ENCODE measurements at regions not wholly inside any gene's neighbourhood (a gene's known extent, or its start where the extent isn't known, plus 50 kb on each side); places are given as distances from the start of the nearest gene placed in this dataset.

DNA sequence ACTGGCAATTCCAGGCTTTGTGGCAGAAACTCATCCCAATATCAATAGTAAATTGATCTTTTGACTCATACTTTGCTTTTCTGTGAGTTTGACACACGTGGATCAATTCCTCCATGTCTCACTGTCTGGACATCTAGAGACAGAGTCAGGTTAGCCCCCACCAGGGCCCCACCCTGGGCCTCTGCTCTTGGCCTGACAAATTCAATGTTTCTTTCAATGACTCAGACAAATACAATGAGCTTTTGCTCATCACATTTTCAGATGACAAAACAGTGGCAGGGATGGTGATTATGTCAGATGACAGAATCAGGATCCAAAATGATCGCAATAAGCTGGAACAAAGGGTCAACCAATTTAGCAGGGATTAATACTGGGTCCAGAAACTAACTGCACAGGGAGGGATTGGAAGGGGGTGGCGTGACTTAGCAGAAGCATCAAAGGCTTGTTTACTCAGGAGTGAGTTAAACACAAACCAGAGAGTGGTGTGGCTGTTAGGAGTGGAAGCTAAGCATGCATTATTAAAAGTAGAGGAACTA lies 90.5 kb upstream of the ASIC2 start:
- Mint-ChIP-seq H3K9me3 (no peaks in the 10 kb centered on the region), H3K4me1 (ENCODE audit: low read depth) (no peaks in the 10 kb centered on the region), H3K4me3 (no peak overlapping the region), H3K36me3 (no peaks in the 10 kb centered on the region), H3K27ac (no peak overlapping the region), H3K27me3 (peaks cover 15% of the 10 kb centered on the region)
- CTCF ChIA-PET = interaction anchor here (0.6 kb wide), 1 partner anchor 146 kb away, joined by 3 read pairs; no protein-coding TSS in a partner anchor
- intact Hi-C loops (cut with micrococcal nuclease) = no loop called here
- POLR2A ChIA-PET = no interaction called here
- no peak for DNase-seq

DNA sequence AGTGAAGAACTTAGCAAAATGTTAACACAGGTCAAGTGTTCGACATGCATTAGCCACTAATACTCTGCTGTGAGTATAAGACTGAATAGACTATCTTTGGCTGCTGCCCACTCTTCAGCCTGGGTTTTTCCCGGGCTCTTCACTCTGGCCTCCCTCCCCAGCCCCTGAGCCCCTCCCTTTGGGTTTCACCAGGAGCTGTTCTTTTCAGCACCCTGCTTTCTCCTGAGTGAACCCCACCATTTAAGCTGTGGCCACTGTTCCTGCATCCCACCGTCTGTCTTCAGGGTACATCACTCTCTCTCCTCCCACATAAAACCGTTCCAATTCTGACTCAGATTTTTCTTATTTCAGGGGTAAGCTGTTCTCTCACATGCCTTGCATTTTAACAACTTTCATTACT lies 92.0 kb upstream of the ASIC2 start:
- Mint-ChIP-seq H3K27me3 (peaks cover 9% of the 10 kb centered on the region), H3K4me1 (ENCODE audit: low read depth) (no peaks in the 10 kb centered on the region), H3K27ac (no peak overlapping the region), H3K36me3 (no peaks in the 10 kb centered on the region), H3K4me3 (no peak overlapping the region), H3K9me3 (no peaks in the 10 kb centered on the region)
- ChIA-PET POLR2A (no interaction called here), CTCF (no interaction called here)
- intact Hi-C loops (cut with micrococcal nuclease) = no loop called here
- no peak for DNase-seq

DNA sequence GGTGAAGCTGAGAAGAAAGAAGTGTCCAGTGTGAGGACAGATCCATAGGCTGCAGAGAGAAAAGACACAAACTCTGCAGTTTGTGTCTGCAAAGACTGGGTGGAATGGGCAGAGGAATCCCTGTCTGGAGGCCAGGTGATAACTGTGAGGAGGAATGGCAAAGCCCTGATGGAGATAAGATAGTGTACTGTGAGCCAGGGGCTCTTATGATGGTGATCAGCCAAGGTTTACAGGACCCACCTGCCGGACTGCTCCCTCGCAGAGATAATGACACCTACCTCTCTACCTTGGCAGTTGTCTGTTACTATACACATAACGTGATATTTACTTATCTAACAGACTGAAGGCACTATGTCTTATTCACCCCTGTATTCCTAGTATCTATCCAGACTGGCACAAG lies 92.6 kb upstream of the ASIC2 start:
- DNase-seq = no peak
- POLR2A ChIA-PET = no interaction called here
- peaks cover 9% of the 10 kb centered on the region for H3K27me3 Mint-ChIP-seq

DNA sequence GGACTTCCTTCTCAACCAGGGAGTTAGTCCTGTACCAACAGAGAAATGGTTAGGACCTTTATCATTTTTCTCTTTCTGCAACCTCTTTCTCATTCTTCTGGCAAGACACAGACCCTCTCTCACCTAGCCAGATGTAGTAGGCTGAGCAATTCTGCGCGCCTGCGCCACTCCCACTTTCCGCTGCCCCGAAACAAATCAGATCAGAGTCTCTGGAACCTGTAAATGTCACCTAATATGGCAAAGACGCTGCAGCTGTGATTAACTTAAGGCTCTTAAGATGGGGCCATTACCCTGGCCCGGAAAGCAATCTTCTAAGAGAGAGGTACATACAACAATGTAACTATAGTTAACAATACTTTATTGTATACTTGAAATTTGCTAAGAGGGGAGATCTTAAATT lies 94.3 kb upstream of the ASIC2 start:
- CTCF ChIA-PET = no interaction called here
- no peaks in the 10 kb centered on the region for H3K9me3 Mint-ChIP-seq

More for the DNA sequence above, 92.6 kb upstream of the ASIC2 start:
- intact Hi-C loops (cut with micrococcal nuclease) = no loop called here
- no peaks in the 10 kb centered on the region for H3K36me3 Mint-ChIP-seq
- no peaks in the 10 kb centered on the region for H3K9me3 Mint-ChIP-seq
- CTCF ChIA-PET = no interaction called here
- H3K4me1 Mint-ChIP-seq (ENCODE audit: low read depth) = no peaks in the 10 kb centered on the region
- H3K4me3 Mint-ChIP-seq = no peak overlapping the region
- H3K27ac Mint-ChIP-seq = no peak overlapping the region

DNA sequence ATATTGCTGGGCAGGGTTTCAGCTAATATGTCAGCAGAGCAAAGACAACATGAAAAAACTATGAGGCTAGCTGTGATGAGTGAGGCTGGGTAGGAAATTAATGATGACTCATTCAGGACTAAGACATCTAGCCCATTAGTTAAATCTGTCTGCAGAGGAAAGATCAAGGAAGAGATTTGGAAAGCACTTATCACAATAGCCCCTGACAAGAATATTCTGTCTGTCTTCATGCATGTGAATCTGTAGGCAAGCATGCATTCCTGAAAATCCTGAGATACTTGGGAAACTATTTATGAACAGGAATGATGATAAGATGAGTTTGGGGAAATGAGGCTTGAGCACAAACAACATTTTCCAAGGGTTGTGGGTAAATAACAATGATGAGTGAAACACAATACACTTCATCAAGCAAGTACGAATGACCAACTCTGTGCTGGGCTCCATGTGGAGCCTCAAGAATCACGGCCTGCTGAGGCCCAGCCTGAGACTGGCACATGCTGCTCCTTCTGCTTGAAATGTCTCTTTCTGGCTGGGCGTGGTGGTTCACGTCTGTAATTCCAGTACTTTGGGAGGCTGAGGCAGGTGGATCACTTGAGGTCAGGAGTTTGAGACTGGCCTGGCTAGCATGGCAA lies 96.5 kb upstream of the ASIC2 start:
- ChIA-PET CTCF (no interaction called here), POLR2A (no interaction called here)
- Mint-ChIP-seq H3K4me3 (no peak overlapping the region), H3K36me3 (no peaks in the 10 kb centered on the region), H3K9me3 (no peaks in the 10 kb centered on the region), H3K27me3 (peaks cover 6% of the 10 kb centered on the region), H3K4me1 (ENCODE audit: low read depth) (no peaks in the 10 kb centered on the region), H3K27ac (no peak overlapping the region)
- intact Hi-C loops (cut with micrococcal nuclease) = no loop called here
- DNase-seq = no peak

More for the DNA sequence above, 94.3 kb upstream of the ASIC2 start:
- DNase-seq = no peak
- intact Hi-C loops (cut with micrococcal nuclease) = no loop called here
- peaks cover 9% of the 10 kb centered on the region for H3K27me3 Mint-ChIP-seq
- POLR2A ChIA-PET = no interaction called here
- H3K36me3 Mint-ChIP-seq = no peaks in the 10 kb centered on the region
- H3K4me3 Mint-ChIP-seq = no peak overlapping the region
- no peaks in the 10 kb centered on the region for H3K4me1 Mint-ChIP-seq (ENCODE audit: low read depth)
- no peak overlapping the region for H3K27ac Mint-ChIP-seq

DNA sequence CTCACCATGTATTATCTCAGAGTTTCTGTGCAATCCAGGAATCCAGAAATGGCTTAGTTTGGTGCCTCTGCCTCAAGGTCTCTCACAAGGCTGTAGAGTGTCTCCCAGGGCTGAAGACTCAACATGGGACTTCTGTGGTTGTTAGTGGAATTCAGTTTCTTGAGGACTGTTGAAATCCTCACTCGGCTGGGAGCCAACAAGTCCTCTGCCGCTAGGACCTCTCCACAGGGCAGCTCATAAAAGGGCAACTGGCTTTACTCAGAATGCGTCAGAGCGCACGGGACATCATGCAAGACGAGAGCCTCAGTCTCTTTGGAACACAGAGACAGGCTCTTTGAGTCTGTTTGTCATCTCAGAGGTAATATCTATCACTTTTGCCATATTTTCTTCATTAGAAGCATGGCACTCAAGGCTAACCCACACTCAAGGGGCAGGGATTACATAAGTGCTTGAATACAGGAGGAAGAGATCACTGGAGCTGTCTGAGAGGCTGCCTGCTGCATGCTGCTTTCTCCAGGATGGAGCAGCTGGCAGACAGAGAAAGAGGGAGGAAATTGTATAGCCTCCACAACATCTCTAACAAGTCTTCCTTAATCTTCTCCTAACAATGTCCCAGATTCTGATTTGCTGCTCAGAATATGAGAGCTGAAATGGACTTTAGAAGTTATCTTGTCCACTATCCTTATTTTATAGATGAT lies 97.5 kb upstream of the ASIC2 start:
- peaks cover 4% of the 10 kb centered on the region for H3K27me3 Mint-ChIP-seq
- no peak for DNase-seq
- H3K27ac Mint-ChIP-seq = no peak overlapping the region
- no peaks in the 10 kb centered on the region for H3K4me1 Mint-ChIP-seq (ENCODE audit: low read depth)
- POLR2A ChIA-PET = no interaction called here
- H3K36me3 Mint-ChIP-seq = no peaks in the 10 kb centered on the region
- H3K9me3 Mint-ChIP-seq = no peaks in the 10 kb centered on the region
- intact Hi-C loops (cut with micrococcal nuclease) = no loop called here
- CTCF ChIA-PET = interaction anchor here (0.6 kb wide), 1 partner anchor 250 kb away, joined by 3 read pairs; no protein-coding TSS in a partner anchor
- H3K4me3 Mint-ChIP-seq = no peak overlapping the region

DNA sequence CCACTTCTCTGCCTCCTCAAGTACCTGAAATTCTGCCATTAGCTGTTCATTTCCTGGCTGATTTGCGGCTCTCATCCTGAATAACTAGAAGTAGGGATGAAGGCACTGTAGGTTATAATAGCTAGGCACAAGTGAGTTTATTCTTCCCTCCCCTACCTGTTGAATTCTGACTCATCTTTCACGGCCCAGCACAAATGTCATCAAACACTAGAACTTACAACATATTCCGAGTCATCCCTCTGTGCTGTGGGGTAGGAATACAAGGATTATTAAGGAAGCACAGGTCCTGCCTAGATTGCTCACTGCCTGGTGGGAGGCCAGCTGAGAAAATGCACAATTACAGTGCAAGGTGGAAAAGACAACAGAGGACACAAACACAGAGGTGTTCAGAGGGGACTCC lies 103.7 kb upstream of the ASIC2 start:
- Mint-ChIP-seq H3K4me3 (no peak overlapping the region), H3K27ac (no peak overlapping the region), H3K27me3 (no peaks in the 10 kb centered on the region), H3K36me3 (no peaks in the 10 kb centered on the region), H3K9me3 (no peaks in the 10 kb centered on the region), H3K4me1 (ENCODE audit: low read depth) (no peaks in the 10 kb centered on the region)
- no peak for DNase-seq
- ChIA-PET POLR2A (no interaction called here), CTCF (no interaction called here)
- intact Hi-C loops (cut with micrococcal nuclease) = no loop called here

DNA sequence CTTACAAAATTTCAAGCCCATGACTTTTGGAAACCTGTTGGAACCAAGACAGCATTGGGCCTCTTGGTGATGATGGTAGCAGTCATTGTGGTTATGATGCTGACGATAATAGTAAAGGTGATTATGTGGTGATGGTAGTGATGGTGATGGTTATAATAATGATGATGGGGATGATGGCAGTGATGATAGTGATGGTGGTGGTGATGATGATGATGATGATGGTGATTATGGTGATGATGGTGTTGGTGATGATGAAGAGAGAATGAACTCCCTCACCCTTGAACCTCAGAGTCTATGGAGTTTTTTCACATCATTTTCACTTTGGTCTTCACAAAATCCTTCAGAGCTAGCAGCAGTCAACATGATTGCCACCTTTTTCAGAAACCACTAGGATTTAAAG lies 105.3 kb upstream of the ASIC2 start:
- POLR2A ChIA-PET = no interaction called here
- Mint-ChIP-seq H3K4me1 (ENCODE audit: low read depth) (no peaks in the 10 kb centered on the region), H3K36me3 (no peaks in the 10 kb centered on the region), H3K9me3 (no peaks in the 10 kb centered on the region), H3K4me3 (no peak overlapping the region), H3K27me3 (peaks cover 5% of the 10 kb centered on the region), H3K27ac (no peak overlapping the region)
- CTCF ChIA-PET = no interaction called here
- no peak for DNase-seq
- intact Hi-C loops (cut with micrococcal nuclease) = no loop called here

DNA sequence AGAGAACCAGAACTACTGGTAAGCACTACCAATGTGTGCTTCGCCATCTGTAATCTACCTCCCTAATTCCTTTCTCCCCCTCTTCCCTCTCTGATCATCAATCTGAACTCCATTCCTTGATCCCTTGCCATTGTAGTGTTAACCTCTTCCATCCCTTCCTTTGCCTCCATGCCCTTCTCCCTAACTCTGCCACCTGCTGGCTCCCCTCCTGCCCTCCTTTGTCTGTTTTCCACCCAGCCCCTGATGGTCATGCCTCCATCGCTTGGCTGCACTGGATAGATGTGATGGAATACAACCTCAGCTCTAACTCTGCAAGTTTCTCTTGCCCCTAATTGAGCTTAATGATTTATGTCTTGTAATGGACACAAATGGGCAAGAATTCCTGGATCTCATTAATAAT lies 108.2 kb upstream of the ASIC2 start:
- no peaks in the 10 kb centered on the region for H3K36me3 Mint-ChIP-seq
- DNase-seq = no peak
- no peaks in the 10 kb centered on the region for H3K4me1 Mint-ChIP-seq (ENCODE audit: low read depth)
- H3K27me3 Mint-ChIP-seq = peaks cover 12% of the 10 kb centered on the region
- H3K9me3 Mint-ChIP-seq = no peaks in the 10 kb centered on the region
- CTCF ChIA-PET = interaction anchor here (1.4 kb wide), 1 partner anchor 15 kb away, joined by 4 read pairs; no protein-coding TSS in a partner anchor
- intact Hi-C loops (cut with micrococcal nuclease) = no loop called here
- H3K27ac Mint-ChIP-seq = no peak overlapping the region
- no peak overlapping the region for H3K4me3 Mint-ChIP-seq
- POLR2A ChIA-PET = no interaction called here

DNA sequence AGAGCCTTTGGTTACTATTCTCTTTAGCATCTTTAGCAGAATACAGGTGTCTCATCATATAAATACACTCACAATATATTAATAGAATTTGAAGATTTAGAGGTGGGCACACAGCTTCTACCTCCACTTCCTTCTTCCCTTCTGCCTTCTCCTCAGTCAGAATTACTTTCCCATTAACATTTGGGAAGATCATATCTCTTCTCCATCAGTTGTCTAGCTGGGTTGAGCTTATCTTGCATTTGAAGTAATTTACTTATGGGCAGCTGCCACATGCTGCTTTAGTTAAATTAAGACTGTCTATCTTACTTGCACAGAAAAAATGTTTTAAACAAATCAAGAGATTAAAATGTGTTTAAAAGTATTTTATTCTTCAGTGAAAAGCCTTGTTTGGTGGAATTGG lies 110.1 kb upstream of the ASIC2 start:
- intact Hi-C loops (cut with micrococcal nuclease) = no loop called here
- Mint-ChIP-seq H3K27me3 (peaks cover 12% of the 10 kb centered on the region), H3K4me1 (ENCODE audit: low read depth) (no peaks in the 10 kb centered on the region), H3K4me3 (no peak overlapping the region), H3K27ac (no peak overlapping the region), H3K36me3 (no peaks in the 10 kb centered on the region), H3K9me3 (no peaks in the 10 kb centered on the region)
- POLR2A ChIA-PET = no interaction called here
- no peak for DNase-seq
- CTCF ChIA-PET = interaction anchor here (0.6 kb wide), 1 partner anchor 271 kb away, joined by 3 read pairs; no protein-coding TSS in a partner anchor

DNA sequence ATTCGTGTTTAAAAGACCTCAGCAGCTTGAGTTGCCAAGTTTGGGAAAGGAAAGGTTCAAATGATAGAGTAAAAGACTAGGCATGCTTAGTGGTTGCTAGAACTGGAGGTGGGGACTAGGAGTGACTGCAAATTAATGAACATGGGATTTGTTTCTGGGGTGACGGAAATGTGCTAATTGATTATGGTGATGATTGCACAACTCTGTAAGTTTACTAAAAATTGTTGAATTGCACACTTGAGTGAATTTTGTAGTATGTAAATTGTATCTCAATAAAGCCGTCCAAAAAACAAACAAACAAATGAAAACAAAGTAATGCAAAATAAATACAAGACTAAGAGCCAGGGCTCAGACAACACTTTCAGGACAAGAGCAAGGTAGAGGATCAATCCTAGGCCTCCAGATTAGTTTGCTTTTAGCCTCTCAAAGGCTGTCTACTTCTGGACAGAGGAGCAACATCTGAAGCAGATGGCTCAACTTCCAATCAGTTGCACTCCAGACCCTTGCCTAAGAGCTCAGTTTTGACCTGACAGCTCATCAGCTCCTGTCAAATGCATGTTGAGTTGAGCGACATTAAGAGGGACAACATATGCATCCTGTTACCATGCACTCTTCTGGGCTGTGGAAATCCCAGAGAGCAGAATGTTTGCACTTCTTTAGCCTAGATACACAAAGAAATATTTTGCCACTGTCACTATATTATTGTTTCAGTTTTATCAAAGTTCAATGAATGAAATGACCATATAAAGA lies 111.2 kb upstream of the ASIC2 start:
- H3K9me3 Mint-ChIP-seq = no peaks in the 10 kb centered on the region
- H3K4me1 Mint-ChIP-seq (ENCODE audit: low read depth) = no peaks in the 10 kb centered on the region
- intact Hi-C loops (cut with micrococcal nuclease) = no loop called here
- H3K27me3 Mint-ChIP-seq = peaks cover 12% of the 10 kb centered on the region
- ChIA-PET POLR2A (no interaction called here), CTCF (no interaction called here)
- H3K4me3 Mint-ChIP-seq = no peak overlapping the region
- H3K27ac Mint-ChIP-seq = no peak overlapping the region
- DNase-seq = no peak
- no peaks in the 10 kb centered on the region for H3K36me3 Mint-ChIP-seq

DNA sequence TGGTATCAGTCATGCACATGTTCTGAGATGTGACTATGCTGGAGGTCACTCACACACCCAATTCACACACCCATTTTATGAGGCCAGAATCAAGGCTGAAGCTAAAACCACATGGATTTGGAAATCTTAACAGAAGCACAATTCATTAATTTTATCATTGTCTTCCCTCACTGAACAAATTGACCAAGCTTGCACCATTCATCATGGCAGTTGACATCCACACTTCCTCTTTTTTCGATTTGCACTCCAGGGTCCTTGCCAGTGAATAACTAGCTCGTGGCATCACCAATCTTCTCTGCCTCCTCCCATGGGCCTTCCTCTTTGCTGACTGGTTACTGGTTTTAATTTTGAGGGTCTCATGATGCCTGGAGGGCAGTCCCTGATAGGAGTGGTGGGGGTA lies 123.0 kb upstream of the ASIC2 start:
- POLR2A ChIA-PET = no interaction called here
- Mint-ChIP-seq H3K36me3 (no peaks in the 10 kb centered on the region), H3K9me3 (no peaks in the 10 kb centered on the region), H3K27me3 (no peaks in the 10 kb centered on the region), H3K4me3 (no peak overlapping the region), H3K27ac (no peak overlapping the region), H3K4me1 (ENCODE audit: low read depth) (no peaks in the 10 kb centered on the region)
- intact Hi-C loops (cut with micrococcal nuclease) = no loop called here
- DNase-seq = no peak
- CTCF ChIA-PET = interaction anchor here (1.4 kb wide), 1 partner anchor 14 kb away, joined by 4 read pairs; no protein-coding TSS in a partner anchor

Data from activated CD4-positive, alpha-beta memory T cell treated with anti-CD3 and anti-CD28 coated beads for 36 hours (primary cell).